ENCODE measurements at regions not wholly inside any gene's neighbourhood (a gene's known extent, or its start where the extent isn't known, plus 50 kb on each side); places are given as distances from the start of the nearest gene placed in this dataset.

- TF ChIP-seq CTCF (conservative IDR thresholded peaks at IDR 0.05; ENCODE audit: low read depth, low read length) (no peak), RAD21 (IDR thresholded peaks at IDR 0.05; ENCODE audit: low read length) (no peak), BHLHE40 (IDR thresholded peaks at IDR 0.05; ENCODE audit: low read depth, low read length) (no peak), POLR2A (IDR thresholded peaks at IDR 0.05; ENCODE audit: low read depth, low read length) (no peak), RFX5 (IDR thresholded peaks at IDR 0.05; ENCODE audit: low read depth, low read length) (no peak), CEBPB (IDR thresholded peaks at IDR 0.05; ENCODE audit: low read depth, low read length) (no peak), RCOR1 (IDR thresholded peaks at IDR 0.05; ENCODE audit: insufficient replicate concordance, low read length) (no peak), NFE2L2 (IDR thresholded peaks at IDR 0.05; ENCODE audit: low read depth, low read length) (no peak), MAFK (IDR thresholded peaks at IDR 0.05; ENCODE audit: low read depth, low read length) (no peak), MXI1 (IDR thresholded peaks at IDR 0.05; ENCODE audit: borderline replicate concordance, low read depth, low read length) (no peak), FOS (IDR thresholded peaks at IDR 0.05; ENCODE audit: low read depth, low read length) (no peak), MAZ (IDR thresholded peaks at IDR 0.05; ENCODE audit: borderline replicate concordance, low read depth, low read length) (no peak)
These were observed 399.7 kb upstream of the NBEA start for GRCh38 chr13:34542321-34542720.

Data from IMR-90 (cell line).